ENCODE measurements at regions not wholly inside any gene's neighbourhood (a gene's known extent, or its start where the extent isn't known, plus 50 kb on each side); places are given as distances from the start of the nearest gene placed in this dataset.

- Histone ChIP-seq H3K4me3 (no peak overlapping the region), H3K4me1 (no peaks in the 10 kb centered on the region), H3K27ac (no peak overlapping the region), H3K27me3 (no peaks in the 10 kb centered on the region), H3K36me3 (no peaks in the 10 kb centered on the region), H3K9me3 (no peaks in the 10 kb centered on the region)
- no peak for TF ChIP-seq CTCF (IDR thresholded peaks at IDR 0.05)
- DNase-seq, result no peak
- intact Hi-C loops (cut with DNase I), result no loop called here
- ATAC-seq, result no peak
Measured at GRCh38 chr3:161852744-161853143, 356.1 kb downstream of the OTOL1 start.

GRCh38 chr3:161854232-161854771 lies 357.7 kb downstream of the OTOL1 start:
- no peaks in the 10 kb centered on the region for H3K9me3 ChIP-seq
- no peaks in the 10 kb centered on the region for H3K36me3 ChIP-seq
- no peak for DNase-seq
- intact Hi-C loops (cut with DNase I), result no loop called here
- no peaks in the 10 kb centered on the region for H3K27me3 ChIP-seq
- no peaks in the 10 kb centered on the region for H3K4me1 ChIP-seq
- H3K4me3 ChIP-seq, result no peak overlapping the region
- ATAC-seq, result no peak
- no peak for TF ChIP-seq CTCF (IDR thresholded peaks at IDR 0.05)
- H3K27ac ChIP-seq, result no peak overlapping the region

GRCh38 chr3:161859057-161859456 lies 362.4 kb downstream of the OTOL1 start:
- DNase-seq (no peak), ATAC-seq (no peak)
- Histone ChIP-seq H3K4me3 (no peak overlapping the region), H3K9me3 (no peaks in the 10 kb centered on the region), H3K4me1 (no peaks in the 10 kb centered on the region), H3K36me3 (no peaks in the 10 kb centered on the region), H3K27me3 (no peaks in the 10 kb centered on the region), H3K27ac (no peak overlapping the region)
- no peak for TF ChIP-seq CTCF (IDR thresholded peaks at IDR 0.05)
- intact Hi-C loops (cut with DNase I), result no loop called here

- ATAC-seq, result no peak
- H3K4me3 ChIP-seq, result no peak overlapping the region
- intact Hi-C loops (cut with DNase I), result no loop called here
- no peak overlapping the region for H3K27ac ChIP-seq
- no peaks in the 10 kb centered on the region for H3K4me1 ChIP-seq
- DNase-seq, result no peak
- H3K9me3 ChIP-seq, result no peaks in the 10 kb centered on the region
- no peaks in the 10 kb centered on the region for H3K27me3 ChIP-seq
- no peaks in the 10 kb centered on the region for H3K36me3 ChIP-seq
- no peak for TF ChIP-seq CTCF (IDR thresholded peaks at IDR 0.05)
Measured at GRCh38 chr3:161859865-161860450, 363.4 kb downstream of the OTOL1 start.

GRCh38 chr3:161863775-161864174 lies 367.2 kb downstream of the OTOL1 start:
- Histone ChIP-seq H3K9me3 (no peaks in the 10 kb centered on the region), H3K4me1 (no peaks in the 10 kb centered on the region), H3K4me3 (no peak overlapping the region), H3K27ac (no peak overlapping the region), H3K36me3 (no peaks in the 10 kb centered on the region), H3K27me3 (no peaks in the 10 kb centered on the region)
- ATAC-seq, result no peak
- intact Hi-C loops (cut with DNase I), result no loop called here
- DNase-seq, result no peak
- no peak for TF ChIP-seq CTCF (IDR thresholded peaks at IDR 0.05)

GRCh38 chr3:161866176-161866575 lies 369.6 kb downstream of the OTOL1 start:
- DNase-seq, result no peak

More at GRCh38 chr3:161866176-161866575, 369.6 kb downstream of the OTOL1 start:
- ATAC-seq, result no peak
- Histone ChIP-seq H3K4me1 (no peaks in the 10 kb centered on the region), H3K4me3 (no peak overlapping the region), H3K9me3 (no peaks in the 10 kb centered on the region), H3K36me3 (no peaks in the 10 kb centered on the region), H3K27me3 (no peaks in the 10 kb centered on the region), H3K27ac (no peak overlapping the region)
- intact Hi-C loops (cut with DNase I), result no loop called here
- TF ChIP-seq CTCF (IDR thresholded peaks at IDR 0.05), result no peak

Measured in upper lobe of right lung (tissue), 1 donor.